Caki2 (cell line): ENCODE measurements at regions not wholly inside any gene's neighbourhood (a gene's known extent, or its start where the extent isn't known, plus 50 kb on each side); places are given as distances from the start of the nearest gene placed in this dataset.
"Not testable (repeated sequence)": the region's sequence is repeated elsewhere in the genome, so short reads cannot be mapped to it uniquely, and the experiment has no call there.

Experiments
- DNase-seq: peaks from one replicate; pipeline ENCODE4 v3.0.0-alpha.2; 2015; ENCODE audit warnings: low read depth
- in situ Hi-C: cut with HindIII; loops from 2 replicates; pipeline ENCODE4 v1.10.0; 2016; ENCODE audit warnings: low sequenced_read_pairs, low pct_unique_long_range_greater_than_20kb, mixed read lengths

DNA sequence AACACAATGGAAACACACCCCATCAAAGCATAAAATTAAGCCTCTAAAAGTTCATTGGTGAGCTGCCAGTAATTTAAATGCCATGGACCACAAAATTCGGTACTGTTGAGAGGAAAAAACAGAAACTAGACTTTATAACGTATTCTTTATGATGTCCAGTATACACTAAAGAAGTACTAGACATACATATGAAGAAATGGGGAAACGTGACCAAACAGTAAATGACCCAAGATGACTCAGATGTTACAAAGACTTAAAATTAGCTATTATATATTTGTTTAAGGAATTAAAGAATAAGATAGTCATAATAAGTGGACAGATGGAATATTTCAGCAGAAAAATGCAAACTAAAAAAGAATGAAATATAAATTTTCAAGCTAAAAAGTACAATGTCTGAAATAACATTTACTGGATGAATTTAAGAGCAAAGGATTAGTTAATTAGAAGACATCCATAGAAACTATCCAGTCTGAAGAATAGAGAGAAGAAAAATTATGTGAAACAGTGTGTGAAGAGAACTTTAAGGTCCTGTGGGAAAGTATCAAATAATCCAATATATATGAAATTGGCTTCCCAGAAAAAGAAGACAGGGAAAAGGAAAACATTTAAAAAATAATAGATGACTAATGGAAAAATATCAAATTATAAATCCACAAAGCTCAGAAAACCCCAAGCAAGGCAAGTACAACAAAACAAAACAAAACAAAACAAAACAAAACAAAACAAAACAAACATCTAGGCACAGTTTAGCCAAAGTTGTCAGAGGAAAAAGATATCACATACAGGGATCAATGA lies 69.4 kb downstream of the SAMD9 start:
- in situ Hi-C loops: no loop called here

DNA sequence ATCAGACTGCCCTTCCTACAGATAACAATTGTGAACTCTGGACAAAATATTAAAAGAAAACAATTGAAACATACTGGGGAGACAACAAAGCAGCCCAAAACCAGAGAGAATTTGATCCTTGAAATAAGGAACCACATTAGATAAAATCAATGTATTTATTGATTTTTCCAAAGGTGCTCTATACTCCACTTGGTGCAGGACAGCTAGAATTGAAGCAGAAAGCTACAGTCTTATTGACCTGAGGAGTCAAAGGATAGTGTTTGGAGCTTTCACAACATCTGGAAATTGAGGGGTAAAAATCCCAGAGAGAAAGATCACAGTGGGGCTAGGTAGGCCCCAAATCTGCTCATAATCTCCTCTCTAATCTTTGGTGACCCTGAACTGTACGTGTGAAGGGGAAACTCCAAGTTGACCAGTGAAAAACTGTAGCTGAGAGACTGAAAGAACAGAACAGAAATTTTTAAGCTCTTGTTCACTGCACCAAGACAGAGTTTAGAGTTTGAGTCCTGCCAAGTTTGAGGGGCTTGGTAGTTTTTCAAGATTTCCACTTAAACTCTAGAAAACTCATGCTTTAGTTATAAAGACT lies 70.2 kb downstream of the SAMD9 start:
- DNase-seq: no peak
- in situ Hi-C loops: no loop called here

More for the DNA sequence above, 69.4 kb downstream of the SAMD9 start:
- no peak for DNase-seq

DNA sequence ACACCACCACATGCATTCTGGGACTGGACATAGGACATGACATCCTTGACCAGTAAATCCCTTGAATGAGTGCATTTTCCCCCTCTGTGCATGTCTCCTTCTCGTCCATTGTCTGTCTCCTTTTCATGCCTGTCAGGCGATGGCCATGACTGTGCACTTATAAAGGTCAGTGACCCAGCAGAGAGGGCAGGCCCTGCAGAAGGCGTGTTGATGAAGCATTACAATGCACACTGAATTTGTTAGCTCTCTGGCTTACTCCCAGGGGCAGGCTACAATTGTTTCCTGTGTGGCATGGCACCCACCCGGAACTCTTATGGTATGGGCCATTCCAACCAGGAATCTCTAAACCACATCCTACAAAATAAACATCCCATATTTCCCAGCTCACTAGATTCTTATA lies 71.1 kb downstream of the SAMD9 start:
- peak; percentile 53 for DNase-seq
- in situ Hi-C loops: no loop called here

DNA sequence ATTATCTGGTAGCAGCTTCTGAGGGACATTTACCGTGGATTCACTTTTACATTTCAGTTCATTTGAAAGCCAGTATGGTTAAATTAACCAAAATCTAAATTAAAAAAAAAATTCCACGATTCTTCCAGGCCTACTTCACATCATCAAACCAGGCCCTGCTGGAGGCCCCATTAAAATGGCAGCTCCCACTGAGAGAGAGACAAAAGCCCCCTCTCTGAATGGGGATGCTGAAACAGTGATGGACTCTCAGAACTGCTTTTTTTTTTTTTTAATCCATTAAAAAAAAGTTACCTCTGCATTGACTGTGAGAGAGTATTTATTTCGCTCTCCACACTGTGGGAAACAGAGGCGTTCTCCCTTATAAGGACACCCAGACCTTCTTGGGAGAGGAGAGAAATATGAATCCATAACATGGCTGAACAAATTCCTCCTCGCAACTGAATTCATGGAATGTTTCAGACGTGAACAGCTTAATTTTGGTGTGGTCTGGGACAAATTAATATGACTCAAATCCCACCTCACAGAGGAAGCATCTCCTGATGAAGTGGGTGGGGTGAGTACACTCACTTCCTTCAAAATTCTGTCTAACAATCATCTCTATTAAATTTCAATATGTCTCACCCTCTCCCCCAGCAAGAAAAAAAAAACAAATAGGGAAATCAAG lies 73.5 kb downstream of the SAMD9 start:
- no peak for DNase-seq
- in situ Hi-C loops: no loop called here

DNA sequence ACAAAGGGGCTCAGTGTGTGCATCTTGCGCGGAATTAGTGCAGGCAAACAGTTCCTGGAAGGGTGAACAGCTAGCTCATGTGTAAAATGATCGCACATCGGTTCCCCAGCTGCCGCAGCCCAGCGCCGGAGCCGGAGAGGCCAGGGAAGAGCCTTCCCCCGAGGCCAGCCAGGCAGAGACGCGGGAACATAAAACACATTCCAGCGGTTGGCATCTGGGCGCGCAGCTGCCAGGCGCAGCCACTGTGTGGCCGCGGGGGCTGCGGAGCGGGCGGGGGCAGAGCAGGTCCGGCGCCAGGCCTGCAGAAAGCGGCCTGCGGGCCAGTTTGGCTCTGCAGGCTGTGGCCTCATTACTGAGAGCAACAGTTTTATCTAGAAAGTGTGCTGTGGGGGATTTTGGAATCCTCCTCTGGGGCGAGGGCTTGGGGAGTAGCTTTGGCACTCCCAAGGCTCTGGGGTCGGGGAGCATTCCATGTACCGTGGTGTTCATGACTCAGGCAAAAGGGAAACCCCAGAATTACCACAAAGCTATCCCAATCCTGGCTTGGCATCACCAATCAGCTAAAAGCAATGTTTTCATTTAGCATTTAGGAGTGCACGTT lies 74.3 kb downstream of the SAMD9 start:
- DNase-seq: peak; percentile 10
- in situ Hi-C loops: no loop called here

DNA sequence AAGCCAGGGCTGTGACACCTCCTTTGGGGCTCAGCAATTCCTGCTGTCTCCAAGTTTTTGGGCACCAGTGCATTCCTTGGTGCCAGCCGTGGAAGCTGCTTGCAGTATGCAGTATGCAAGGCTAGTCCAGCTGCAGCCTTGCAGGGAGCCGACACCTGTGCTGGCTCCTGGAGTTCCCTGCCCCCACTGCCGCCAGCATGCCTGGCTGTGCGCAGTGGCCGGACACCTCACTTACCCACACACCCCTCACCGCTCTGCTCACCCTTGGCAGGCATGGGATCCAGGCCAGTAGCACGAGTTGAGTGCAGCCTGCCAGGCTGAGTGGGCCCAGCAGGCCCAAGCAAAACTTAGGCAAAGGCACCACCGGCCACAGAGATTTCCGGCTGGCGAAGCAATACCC lies 77.4 kb downstream of the SAMD9 start:
- no peak for DNase-seq
- in situ Hi-C loops: no loop called here

DNA sequence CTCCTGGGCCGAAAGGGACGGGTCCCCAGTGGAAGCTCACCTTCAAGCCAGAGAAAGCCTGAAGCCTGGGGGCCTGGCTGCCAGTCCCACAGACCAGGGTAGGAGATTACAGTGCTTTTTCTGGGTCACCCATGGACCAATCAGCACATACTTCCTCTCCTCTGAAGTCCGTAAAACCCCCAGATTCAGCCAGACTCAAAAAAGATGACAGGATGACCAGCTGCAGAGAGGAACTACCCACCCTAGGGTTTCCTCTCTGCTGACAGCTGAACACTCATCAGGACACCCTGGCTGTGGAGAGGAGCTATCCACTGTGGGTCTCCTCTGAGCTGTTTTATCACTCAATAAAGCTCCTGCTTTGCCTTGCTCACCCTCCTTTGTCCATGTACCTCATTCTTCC lies 78.0 kb downstream of the SAMD9 start:
- DNase-seq: no peak
- in situ Hi-C loops: no loop called here

DNA sequence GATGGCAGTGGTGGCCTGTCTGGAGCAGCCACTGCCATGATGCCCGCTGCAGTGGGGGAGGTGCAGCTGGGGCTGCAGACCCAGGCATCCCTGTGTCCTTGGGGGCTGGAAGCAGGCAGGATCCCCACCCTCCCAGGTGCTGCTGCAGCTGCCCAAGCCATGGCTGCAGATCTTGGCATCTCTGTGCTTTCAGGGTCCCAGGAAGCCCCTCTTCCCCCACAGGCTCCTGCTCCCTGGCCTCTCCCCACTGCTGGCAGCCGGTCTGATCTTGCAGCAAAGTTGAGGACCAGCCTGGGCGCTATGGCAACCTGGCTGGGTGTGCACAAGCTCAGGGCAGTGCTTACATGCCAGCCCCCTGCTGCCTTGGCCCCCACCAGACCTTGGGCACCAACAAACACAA lies 78.5 kb downstream of the SAMD9 start:
- DNase-seq: no peak
- in situ Hi-C loops: no loop called here

DNA sequence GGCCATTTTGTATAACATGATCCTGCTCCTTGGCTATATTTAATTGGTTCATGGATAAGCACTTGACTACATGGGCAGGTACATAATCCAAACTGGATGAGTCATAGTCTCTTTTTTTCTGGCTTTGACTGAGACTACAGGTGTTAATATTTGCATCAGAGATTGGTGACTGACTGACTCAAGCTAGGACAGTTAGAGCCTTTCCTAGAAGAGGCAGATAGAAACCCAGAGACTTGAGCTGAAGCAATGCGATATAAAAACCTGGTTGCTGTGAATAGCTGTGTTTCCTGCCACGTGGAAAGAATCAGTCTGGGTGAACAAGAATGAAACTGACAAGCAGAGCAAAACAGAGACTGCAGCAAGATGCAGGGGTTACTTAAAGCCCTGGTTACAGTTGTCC lies 81.0 kb downstream of the SAMD9 start:
- no peak for DNase-seq
- in situ Hi-C loops: no loop called here

DNA sequence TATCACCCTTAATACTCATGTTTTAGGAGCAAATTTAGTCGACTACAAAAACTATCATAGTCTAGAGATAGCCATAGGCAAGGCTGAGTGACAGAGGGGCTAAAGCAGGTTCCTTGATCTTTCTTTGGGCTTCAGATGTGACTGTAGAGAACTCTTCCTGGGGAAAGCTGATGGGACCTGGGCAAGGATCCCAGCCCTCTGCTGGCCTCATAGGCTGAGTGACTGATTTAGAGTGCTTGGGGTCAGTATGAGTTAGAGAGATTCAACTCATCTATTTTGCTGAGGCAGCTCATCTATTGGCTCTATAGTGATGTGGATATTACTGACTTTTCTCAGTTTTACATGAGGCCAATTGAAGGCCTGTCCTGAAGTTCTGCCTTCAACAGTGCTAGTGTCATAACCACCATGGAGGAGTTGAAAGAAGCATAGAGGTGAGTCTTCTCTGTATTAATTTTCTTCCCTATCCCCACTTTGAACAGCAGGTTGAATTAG lies 81.6 kb downstream of the SAMD9 start:
- no peak for DNase-seq
- in situ Hi-C loops: no loop called here

DNA sequence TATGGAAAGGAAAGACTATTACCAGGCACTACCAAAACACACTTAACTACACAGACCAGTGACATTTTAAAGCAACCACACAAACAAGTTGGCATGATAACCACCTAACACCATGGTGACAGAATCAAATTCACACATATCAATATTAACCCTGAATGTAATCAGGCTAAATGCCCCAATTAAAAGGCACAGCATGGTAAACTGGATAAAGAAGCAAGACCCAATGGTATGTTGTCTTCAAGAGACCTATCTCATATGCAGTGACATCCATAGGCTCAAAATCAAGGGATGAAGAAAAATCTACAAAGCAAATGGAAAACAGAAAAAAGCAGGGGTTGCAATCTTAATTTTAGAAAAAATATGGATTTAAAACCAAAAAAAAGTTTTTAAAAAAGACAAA lies 86.0 kb downstream of the SAMD9 start:
- DNase-seq: no peak
- in situ Hi-C loops: no loop called here

DNA sequence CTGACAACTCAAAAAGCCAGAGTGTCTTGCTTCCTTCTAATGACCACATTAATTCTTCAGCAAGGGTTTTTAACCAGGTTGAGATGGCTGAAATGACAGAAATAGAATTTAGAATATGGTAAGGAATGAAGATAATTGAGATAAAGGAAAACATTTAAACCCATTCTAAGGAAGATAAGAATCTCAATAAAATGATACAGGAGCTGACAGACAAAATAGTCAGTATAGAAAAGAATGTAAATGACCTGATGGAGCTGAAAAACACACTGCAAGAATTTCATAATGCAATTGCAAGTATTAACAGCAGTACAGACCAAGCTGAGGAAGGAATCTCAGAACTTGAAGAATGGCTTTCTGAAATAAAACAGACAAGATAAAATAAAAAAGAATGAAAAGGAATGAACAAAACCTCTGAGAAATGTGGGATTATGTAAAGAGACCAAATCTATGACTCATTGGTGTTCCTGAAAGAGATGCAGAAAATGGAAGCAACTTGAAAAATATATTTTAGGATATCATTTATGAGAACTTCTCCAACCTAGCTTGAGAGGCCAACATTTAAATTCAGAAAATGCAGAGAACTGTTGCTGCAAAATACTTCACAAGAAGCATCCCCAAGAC lies 87.1 kb downstream of the SAMD9 start:
- in situ Hi-C loops: no loop called here
- DNase-seq: no peak

DNA sequence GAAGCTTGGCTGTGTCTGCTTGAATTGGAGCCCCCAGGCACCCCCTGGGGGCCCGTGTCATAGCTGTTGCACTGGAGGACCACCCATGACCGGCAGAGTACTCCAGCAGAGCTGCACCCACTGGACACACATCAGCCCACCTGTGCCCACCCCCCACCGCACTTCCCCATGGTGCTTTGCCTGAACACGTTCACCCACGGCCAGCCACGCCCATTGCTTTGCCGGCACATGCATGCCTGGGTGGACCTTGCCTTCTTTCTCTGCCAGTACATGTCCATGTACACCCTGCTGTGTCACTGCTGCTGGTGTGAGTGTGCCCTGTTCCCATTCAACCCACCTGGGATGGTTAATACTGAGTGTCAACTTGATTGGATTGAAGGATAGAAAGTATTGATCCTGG lies 88.7 kb downstream of the SAMD9 start:
- DNase-seq: no peak
- in situ Hi-C loops: no loop called here

DNA sequence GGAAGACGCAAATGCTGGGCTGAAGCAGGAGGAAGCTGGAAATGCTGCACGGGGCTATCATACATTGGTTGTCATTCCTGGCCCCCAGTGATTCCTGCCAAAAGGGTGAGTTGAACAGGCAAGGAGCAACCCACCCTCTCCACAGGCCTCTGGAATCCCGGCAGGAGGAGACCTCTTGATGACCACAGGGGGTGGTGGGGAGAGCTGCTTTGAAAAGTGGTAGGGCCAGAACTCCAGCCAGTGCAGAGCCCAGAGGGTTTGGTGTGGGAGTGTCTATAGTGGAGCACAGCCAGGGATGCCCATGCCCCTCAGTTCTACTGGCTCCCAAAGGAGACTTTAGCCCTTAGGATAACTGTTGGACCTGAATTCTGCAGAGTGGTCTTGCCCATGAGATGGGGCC lies 89.2 kb downstream of the SAMD9 start:
- in situ Hi-C loops: no loop called here
- no peak for DNase-seq

DNA sequence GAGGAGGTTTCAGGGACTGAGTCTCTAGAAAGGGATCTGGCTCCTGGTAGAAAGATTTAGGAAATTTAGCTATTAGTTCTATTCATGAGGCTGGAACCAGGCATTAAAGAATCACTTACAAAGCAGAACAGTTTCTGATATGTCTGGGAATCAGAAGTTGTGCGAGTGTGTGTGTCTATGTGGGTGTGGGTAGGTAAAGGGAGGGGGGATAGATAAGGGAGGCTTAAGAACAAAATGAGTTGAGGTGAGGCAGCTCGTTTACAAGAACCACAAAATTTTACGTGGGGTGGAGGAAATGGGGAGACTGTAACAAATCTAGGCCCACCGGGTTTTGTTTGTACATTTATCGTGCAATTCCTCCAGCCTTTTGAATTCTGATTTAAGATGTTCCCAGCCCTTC lies 90.7 kb downstream of the SAMD9 start:
- in situ Hi-C loops: no loop called here
- no peak for DNase-seq

DNA sequence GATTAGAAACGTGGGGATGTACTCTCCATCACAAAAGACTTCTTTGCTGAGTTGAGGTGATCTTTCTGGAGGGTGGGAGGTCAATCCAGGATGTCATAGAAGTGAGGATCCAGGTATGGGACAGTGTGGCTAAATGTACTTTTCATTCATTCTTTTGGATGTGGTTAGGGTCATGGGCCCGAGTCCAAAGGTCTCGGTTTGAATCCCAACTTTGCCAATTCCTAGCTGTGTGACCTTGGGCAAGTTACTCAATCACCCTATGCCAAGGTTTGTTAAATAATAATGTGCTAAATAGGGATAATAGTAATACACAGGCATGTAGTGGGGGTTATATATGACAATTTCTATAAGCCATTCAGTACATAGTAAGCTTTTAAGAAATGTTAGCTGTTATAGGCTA lies 91.4 kb downstream of the SAMD9 start:
- in situ Hi-C loops: no loop called here
- no peak for DNase-seq

DNA sequence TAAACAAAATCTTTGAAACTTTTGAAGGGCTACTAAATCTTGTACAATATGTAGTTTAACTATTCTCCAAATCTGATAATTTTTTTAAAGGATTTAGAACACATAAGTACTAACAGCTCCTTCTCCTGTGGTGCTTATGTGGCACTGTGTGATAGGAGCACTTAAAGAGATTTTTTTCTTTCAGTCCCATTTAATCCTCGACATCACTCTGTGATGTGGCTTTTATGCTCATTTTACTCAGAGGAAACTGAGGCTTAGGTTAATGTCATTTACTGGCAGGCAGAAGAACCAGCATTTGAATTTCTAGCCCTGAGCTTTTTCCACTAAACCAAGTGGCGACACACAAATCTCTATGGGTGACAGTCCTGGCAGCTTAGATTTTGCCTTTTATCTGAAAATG lies 92.4 kb downstream of the SAMD9 start:
- DNase-seq: no peak
- in situ Hi-C loops: no loop called here

DNA sequence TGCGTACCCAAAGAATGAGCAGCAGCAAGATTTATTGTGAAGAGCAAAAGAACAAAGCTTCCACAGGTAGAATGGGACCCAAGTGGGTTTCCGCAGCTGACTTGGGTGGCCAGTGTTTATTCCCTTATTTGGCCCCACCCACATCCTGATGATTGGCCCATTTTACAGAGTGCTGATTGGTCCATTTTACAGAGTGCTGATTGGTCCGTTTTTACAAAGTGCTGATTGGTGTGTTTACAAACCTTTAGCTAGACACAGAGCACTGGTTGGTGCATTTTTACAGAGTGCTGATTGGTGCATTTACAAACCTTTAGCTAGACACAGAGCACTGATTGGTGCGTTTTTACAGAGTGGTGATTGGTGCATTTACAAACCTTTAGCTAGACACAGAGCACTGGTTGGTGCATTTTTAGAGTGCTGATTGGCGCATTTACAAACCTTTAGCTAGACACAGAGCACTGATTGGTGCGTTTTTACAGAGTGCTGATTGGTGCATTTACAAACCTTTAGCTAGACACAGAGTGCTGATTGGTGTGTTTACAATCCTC lies 94.8 kb downstream of the SAMD9 start:
- in situ Hi-C loops: not testable (repeated sequence)

More for the DNA sequence above, 94.8 kb downstream of the SAMD9 start:
- DNase-seq: not testable (repeated sequence)
